ENCODE measurements at regions not wholly inside any gene's neighbourhood (a gene's known extent, or its start where the extent isn't known, plus 50 kb on each side); places are given as distances from the start of the nearest gene placed in this dataset.
A peak's percentile ranks its signal among the peaks of the same experiment; 100 is the strongest.

DNA sequence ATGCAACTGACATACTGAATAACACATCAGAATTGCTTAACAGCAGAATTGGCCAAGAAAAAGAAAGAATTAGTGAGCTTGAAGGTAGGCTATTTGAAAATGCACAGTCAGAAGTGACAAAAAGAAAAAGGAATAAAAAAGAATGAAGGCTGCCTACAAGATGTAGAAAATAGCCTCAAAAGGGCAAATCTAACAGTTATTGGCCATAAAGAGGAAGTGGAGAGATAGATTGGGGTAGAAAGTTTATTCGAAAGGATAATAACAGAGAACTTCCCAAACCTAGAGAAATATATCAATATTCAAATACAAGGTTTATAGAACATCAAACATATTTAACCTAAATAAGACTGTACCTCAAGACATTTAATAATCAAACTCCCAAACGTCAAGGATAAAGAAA lies 67.5 kb downstream of the ATP6V1G3 start:
- DNase-seq (ENCODE audit: low spot score), result no peak

DNA sequence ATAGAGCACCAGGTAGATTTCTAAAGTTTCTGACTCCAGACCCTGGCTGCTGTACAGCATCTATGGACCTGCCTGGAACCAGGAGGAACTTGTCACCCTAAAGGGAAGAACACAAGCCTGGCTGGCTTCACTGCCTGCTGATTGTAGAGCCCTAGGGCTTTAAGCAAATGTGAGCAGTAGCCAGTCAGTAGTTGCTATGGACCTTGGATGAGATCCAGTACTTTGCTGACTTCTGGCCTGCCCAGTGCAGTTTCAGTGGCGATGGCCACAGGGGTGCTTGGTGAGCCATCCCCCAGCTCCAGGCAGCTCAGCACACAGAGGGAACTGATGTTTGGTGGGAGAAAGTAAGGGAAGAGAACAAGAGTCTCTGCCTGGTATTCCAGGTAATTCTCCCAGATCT lies 68.4 kb downstream of the ATP6V1G3 start:
- DNase-seq (ENCODE audit: low spot score), result no peak

GRCh38 chr1:198467907-198468306 lies 72.6 kb downstream of the ATP6V1G3 start:
- DNase-seq (ENCODE audit: low spot score), result peak; percentile 25

GRCh38 chr1:198467342-198467741 lies 73.1 kb downstream of the ATP6V1G3 start:
- DNase-seq (ENCODE audit: low spot score), result peak; percentile 22

GRCh38 chr1:198465201-198466144 lies 75.0 kb downstream of the ATP6V1G3 start:
- peak; percentile 75 for DNase-seq (ENCODE audit: low spot score)

GRCh38 chr1:198463709-198464108 lies 76.8 kb downstream of the ATP6V1G3 start:
- DNase-seq (ENCODE audit: low spot score), result no peak

GRCh38 chr1:198462365-198463019 lies 78.0 kb downstream of the ATP6V1G3 start:
- DNase-seq (ENCODE audit: low spot score), result peak; percentile 55

GRCh38 chr1:198455966-198456365 lies 84.5 kb downstream of the ATP6V1G3 start:
- DNase-seq (ENCODE audit: low spot score), result no peak

GRCh38 chr1:198449727-198450433 lies 90.6 kb downstream of the ATP6V1G3 start:
- peak; percentile 63 for DNase-seq (ENCODE audit: low spot score)

GRCh38 chr1:198449261-198449660 lies 91.2 kb downstream of the ATP6V1G3 start:
- DNase-seq (ENCODE audit: low spot score), result peak; percentile 48

GRCh38 chr1:198447468-198447867 lies 93.0 kb downstream of the ATP6V1G3 start:
- no peak for DNase-seq (ENCODE audit: low spot score)

DNA sequence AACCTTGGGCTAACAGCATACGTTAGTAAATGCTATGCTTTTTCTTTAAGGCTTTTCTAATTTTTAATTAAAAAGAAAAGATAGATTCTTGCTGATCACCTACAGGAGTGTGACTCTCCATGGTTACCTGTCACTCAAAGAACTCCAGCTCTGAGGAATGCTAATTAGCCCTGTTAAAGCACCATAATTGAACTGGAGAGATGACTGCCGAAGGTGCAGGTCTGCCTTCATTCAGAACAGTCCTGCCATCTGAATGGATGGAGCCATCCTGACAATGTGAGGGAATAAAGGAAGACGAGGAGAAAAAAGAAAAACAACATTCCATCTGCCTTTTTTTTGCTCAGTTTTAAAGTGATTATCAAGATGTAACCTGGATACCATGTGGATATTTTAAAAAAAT lies 94.6 kb downstream of the ATP6V1G3 start:
- no peak for DNase-seq (ENCODE audit: low spot score)

DNA sequence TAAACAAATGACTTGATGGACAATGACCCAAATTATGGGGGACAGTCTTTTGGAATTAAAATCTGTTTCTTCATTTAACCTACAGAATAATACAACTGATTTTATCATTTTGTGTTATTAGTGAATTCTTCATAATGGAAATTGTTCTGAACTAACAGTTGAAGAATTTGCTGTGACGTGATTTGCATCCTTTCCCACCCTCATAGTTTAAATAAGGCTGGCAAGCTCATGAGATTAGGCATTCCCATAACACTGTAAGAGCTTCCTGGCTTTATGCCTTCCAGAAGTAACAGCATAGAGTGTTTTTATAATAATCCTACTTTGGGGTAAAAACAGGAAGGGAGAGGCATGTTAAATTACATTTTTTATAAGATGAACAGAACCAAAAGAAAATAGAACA lies 95.7 kb downstream of the ATP6V1G3 start:
- peak; percentile 35 for DNase-seq (ENCODE audit: low spot score)

GRCh38 chr1:198443365-198444233 lies 96.9 kb downstream of the ATP6V1G3 start:
- DNase-seq (ENCODE audit: low spot score), result peak; percentile 96

- DNase-seq (ENCODE audit: low spot score), result no peak
These were observed 99.6 kb downstream of the ATP6V1G3 start for GRCh38 chr1:198440842-198441241.

DNA sequence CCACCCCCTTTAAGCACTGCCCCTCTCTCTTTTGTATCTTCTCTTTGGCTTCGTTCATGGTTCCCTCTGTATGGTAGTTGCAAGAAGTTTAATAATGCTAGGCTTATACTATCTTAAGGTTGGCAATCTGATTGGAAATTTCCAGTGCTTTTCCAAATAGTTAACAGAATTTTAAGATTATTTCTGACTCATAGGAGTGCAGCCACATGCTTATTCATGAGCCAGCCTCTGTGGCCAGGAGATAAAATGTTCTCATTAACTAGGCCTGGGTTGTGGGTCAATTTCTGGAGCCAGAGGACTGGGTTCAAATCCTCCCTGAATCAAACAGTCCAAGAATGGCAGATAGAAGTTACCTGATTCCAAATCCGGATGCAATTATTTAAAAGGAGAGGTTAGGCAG lies 103.1 kb downstream of the ATP6V1G3 start:
- no peak for DNase-seq (ENCODE audit: low spot score)

DNA sequence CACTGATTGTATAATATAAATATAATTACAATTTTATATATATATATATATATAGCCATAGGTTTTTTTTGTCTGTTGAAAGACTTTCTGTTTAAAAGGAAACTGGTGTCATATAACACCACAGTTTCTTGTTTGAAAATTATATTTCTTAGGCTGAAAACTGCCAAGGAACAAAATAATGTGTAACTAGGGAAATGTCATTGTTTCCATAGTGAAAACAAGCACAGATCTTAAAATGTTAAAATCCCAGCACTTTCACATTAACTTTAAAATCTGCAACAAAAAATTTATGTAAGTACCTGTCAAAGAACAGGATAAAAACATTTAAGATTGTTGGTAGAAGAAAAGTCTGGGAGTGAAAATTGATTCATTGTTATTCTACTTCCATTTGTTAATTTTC lies 104.2 kb downstream of the ATP6V1G3 start:
- DNase-seq (ENCODE audit: low spot score), result no peak

- no peak for DNase-seq (ENCODE audit: low spot score)
These were observed 105.4 kb downstream of the ATP6V1G3 start for GRCh38 chr1:198435056-198435455.

GRCh38 chr1:198424441-198424840 lies 116.0 kb downstream of the ATP6V1G3 start:
- no peak for DNase-seq (ENCODE audit: low spot score)

- DNase-seq (ENCODE audit: low spot score), result no peak
These were observed 116.8 kb downstream of the ATP6V1G3 start for GRCh38 chr1:198423673-198424072.

GRCh38 chr1:198417039-198417438 lies 123.4 kb downstream of the ATP6V1G3 start:
- no peak for DNase-seq (ENCODE audit: low spot score)
